Pons (tissue), 1 donor: ENCODE measurements at regions not wholly inside any gene's neighbourhood (a gene's known extent, or its start where the extent isn't known, plus 50 kb on each side); places are given as distances from the start of the nearest gene placed in this dataset.

Experiments
- DNase-seq: peaks from one replicate; pipeline ENCODE4 v3.0.0-alpha.2; 2016; ENCODE audit warnings: low spot score

- no peak for DNase-seq
These were observed 131.0 kb upstream of the SRRM4 start for GRCh38 chr12:118850244-118850825.

- DNase-seq, result peak; percentile 20
These were observed 129.4 kb upstream of the SRRM4 start for GRCh38 chr12:118851891-118852290.

GRCh38 chr12:118853634-118854033, 127.7 kb upstream of the SRRM4 start:
- peak; percentile 37 for DNase-seq

GRCh38 chr12:118855858-118856257, 125.5 kb upstream of the SRRM4 start:
- no peak for DNase-seq

GRCh38 chr12:118866346-118866745, 115.0 kb upstream of the SRRM4 start:
- no peak for DNase-seq

GRCh38 chr12:118870551-118870950, 110.8 kb upstream of the SRRM4 start:
- DNase-seq, result no peak

GRCh38 chr12:118874698-118875548, 106.4 kb upstream of the SRRM4 start:
- DNase-seq, result no peak

GRCh38 chr12:118880720-118881493, 100.4 kb upstream of the SRRM4 start:
- DNase-seq, result no peak

- DNase-seq, result no peak
These were observed 97.1 kb upstream of the SRRM4 start for GRCh38 chr12:118884226-118884625.

GRCh38 chr12:118900993-118901392, 80.3 kb upstream of the SRRM4 start:
- DNase-seq, result no peak

- no peak for DNase-seq
These were observed 72.5 kb upstream of the SRRM4 start for GRCh38 chr12:118908811-118909210.

GRCh38 chr12:118912697-118913270, 68.6 kb upstream of the SRRM4 start:
- DNase-seq, result no peak

- no peak for DNase-seq
These were observed 59.6 kb upstream of the SRRM4 start for GRCh38 chr12:118921761-118922160.

GRCh38 chr12:118922405-118922804, 58.9 kb upstream of the SRRM4 start:
- DNase-seq, result no peak

- peak; percentile 4 for DNase-seq
These were observed 55.9 kb upstream of the SRRM4 start for GRCh38 chr12:118925407-118925806.

GRCh38 chr12:118925826-118926225, 55.5 kb upstream of the SRRM4 start:
- no peak for DNase-seq
